NCI-H1105 treated with DMSO at 0.1 percent for 48 hours (cell line): ENCODE measurements at regions not wholly inside any gene's neighbourhood (a gene's known extent, or its start where the extent isn't known, plus 50 kb on each side); places are given as distances from the start of the nearest gene placed in this dataset.
"Not testable (repeated sequence)": the region's sequence is repeated elsewhere in the genome, so short reads cannot be mapped to it uniquely, and the experiment has no call there.

ENCODE experiments used
- DNase-seq: peaks from one replicate; lab custom pipeline; 2025; lab: John Stamatoyannopoulos, UW

DNA sequence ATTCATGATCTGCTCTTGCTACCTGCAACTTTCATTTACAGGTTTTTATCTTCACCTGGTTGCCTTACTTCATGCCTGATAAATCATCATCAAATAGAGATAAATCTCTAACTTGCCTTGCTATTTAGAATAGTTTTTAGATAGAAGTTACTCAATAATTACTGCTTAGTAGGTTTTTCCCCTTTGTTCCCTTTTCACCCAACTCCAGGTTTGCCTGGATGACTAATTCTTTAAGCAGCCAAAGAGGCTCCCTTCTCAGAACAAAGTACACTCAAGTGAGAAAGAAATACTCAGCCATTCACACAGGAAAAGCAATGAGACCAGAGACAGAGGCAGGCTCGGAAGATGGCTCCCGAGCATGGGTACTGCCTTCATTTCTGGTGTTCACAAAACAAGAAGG, 268.1 kb upstream of the CRBN start:
- no peak for DNase-seq

GRCh38 chr3:3446251-3446650, 266.8 kb upstream of the CRBN start:
- DNase-seq, result no peak

GRCh38 chr3:3443482-3443881, 264.0 kb upstream of the CRBN start:
- DNase-seq, result no peak

DNA sequence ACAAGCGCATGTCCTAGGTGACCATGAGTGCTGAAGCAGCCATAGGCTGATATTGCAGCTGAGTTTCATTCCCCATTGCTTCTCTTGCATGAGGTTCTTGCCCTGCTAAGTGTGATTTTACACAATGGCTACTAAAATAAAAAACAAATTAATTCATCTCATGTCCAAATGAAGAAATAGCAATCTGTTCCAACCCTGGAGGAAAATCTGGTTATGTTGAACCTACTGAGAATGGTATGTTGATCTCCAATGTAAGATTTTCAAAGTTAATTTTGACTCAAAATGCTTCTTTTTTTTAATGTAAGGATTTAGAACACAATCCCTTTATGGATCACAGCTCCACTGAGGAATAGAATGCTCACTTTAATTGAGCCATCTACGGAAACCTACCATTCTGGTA, 254.2 kb upstream of the CRBN start:
- no peak for DNase-seq

DNA sequence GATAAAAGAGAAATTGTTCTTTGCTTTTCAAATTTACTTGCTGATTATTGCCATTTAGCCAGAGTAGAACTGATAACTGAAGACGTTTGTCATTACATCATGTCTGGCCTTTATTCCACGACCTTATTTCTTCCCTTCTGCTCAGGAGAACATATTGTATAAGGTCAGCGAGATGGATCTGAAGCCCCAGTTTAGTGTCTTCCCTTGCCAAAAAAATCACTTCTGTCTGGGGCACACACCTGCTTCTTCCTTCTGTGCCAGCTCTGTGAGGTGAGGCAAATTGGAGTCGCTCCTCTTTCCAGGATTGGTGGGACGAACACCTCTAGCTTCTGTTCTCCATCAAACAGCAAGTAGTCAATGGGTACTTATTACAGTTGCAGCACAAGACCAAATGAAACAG, 250.3 kb upstream of the CRBN start:
- no peak for DNase-seq

DNA sequence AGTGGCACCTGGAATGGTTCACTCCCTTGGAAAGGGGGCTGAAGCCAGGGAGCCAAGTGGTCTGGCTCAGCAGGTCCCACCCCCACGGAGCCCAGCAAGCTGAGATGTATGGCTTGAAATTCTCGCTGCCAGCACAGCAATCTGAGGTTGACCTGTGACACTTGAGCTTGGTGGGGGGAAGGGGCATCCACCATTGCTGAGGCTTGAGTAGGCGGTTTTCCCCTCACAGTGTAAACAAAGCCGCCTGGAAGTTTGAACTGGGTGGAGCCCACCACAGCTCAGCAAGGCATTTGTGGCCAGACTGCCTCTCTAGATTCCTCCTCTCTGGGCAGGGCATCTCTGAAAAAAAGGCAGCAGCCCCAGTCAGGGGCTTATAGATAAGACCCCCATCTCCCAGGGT, 228.2 kb upstream of the CRBN start:
- not testable (repeated sequence) for DNase-seq

DNA sequence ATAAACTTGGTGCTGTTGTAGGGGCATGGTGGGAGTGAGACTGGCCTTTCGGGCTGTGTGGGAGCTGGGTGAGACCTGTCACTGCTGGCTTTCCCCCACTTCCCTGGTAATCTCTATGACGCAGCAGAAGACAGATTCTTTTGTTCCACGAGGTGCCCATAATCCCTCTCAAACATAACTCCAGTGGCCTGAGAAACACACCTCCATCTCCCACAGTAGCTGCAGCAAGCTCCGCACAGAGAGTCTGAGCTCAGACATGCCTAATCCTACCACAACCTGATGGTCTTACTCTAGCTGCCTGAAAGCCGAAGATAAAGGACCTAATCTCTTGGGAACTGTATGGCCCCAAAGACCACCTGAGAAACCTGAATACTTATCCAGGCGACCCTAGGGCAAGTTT, 225.6 kb upstream of the CRBN start:
- DNase-seq, result no peak

GRCh38 chr3:3403700-3404099, 224.2 kb upstream of the CRBN start:
- DNase-seq, result no peak

GRCh38 chr3:3392946-3393345, 213.5 kb upstream of the CRBN start:
- no peak for DNase-seq

GRCh38 chr3:3383461-3383860, 204.0 kb upstream of the CRBN start:
- DNase-seq, result no peak

- no peak for DNase-seq
These were observed 192.8 kb upstream of the CRBN start for GRCh38 chr3:3372210-3372777.

- DNase-seq, result no peak
These were observed 188.8 kb upstream of the CRBN start for GRCh38 chr3:3368306-3368705.

DNA sequence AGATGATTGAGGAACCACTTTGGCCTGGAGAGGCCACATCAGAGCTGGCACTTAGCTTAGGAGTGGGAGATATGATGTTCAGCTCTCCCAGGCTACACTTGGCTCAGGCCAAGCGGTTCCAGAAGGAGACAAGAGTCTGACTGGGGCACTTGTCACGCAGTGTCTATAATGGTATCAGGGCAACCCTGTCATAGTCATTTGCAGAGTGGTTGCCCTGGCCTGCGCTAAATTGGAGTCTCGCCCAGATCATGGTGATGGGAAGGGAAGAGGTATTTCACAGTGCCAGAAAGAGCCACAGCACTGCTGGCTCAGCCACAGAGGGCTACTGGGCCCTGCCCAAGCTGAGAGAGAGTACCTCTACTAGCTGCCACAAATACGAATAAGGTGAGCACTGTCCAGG, 186.9 kb upstream of the CRBN start:
- DNase-seq, result peak; percentile 3

DNA sequence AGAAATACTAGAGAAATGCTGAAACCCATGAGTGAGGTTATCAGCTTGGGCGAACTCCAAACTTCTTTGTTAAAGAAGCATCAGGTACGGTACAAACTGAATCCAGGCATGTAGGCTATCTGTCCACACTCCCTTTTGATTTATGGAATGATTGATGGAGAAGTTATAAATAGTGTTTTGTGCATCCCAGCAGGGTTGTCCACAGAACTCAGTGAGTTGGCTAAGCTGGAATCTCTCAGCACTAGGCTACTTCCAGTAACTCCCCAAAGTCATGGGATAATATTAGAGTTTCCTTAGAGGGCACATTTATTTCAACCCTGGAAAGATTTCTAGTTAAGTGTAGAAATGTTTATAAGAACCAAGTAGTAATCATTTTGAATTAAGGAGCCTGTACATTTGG, 186.2 kb upstream of the CRBN start:
- DNase-seq, result no peak

DNA sequence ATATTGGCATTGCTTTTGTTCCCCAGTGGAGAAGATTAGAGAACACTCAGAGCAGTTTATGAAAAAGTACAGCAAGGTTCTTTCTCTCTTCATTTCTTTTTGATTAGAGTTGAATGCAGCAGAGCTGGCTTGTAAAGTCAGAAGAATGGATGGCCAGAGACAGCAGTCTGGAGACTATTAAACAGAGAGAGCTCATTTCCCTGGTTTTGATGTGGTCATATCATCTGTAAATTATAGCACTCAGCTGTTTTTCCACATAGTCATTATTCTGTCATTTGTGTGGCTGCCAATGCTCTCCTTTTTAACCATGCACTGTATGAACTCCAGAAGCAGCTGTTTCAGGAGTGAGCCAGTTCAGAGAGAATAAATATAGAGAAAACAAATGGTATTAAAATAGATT, 177.4 kb upstream of the CRBN start:
- DNase-seq, result peak; percentile 79

GRCh38 chr3:3355442-3355841, 176.0 kb upstream of the CRBN start:
- no peak for DNase-seq

DNA sequence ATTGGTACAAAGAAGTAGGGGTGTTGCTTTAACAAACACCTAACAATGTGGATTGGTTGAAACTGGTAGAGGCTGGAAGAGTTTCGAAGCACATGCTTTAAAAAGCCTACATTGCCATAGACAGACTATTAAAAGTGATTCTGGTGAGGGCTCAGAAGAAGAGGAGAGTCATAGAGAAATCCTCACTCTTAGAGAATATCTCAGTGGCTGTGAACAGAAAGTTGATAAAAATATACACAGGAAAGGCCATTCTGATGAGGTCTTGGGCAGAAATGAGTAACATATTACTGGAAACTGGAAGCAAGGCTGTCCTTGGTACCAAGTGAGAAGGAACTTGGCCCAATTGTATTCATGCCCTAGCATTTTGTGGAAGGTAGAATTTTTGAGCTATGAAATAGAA, 173.7 kb upstream of the CRBN start:
- DNase-seq, result no peak

- no peak for DNase-seq
These were observed 171.7 kb upstream of the CRBN start for GRCh38 chr3:3351226-3351625.

GRCh38 chr3:3347056-3347455, 167.6 kb upstream of the CRBN start:
- not testable (repeated sequence) for DNase-seq

- no peak for DNase-seq
These were observed 167.1 kb upstream of the CRBN start for GRCh38 chr3:3346556-3346955.

GRCh38 chr3:3342141-3342540, 162.7 kb upstream of the CRBN start:
- DNase-seq, result no peak

DNA sequence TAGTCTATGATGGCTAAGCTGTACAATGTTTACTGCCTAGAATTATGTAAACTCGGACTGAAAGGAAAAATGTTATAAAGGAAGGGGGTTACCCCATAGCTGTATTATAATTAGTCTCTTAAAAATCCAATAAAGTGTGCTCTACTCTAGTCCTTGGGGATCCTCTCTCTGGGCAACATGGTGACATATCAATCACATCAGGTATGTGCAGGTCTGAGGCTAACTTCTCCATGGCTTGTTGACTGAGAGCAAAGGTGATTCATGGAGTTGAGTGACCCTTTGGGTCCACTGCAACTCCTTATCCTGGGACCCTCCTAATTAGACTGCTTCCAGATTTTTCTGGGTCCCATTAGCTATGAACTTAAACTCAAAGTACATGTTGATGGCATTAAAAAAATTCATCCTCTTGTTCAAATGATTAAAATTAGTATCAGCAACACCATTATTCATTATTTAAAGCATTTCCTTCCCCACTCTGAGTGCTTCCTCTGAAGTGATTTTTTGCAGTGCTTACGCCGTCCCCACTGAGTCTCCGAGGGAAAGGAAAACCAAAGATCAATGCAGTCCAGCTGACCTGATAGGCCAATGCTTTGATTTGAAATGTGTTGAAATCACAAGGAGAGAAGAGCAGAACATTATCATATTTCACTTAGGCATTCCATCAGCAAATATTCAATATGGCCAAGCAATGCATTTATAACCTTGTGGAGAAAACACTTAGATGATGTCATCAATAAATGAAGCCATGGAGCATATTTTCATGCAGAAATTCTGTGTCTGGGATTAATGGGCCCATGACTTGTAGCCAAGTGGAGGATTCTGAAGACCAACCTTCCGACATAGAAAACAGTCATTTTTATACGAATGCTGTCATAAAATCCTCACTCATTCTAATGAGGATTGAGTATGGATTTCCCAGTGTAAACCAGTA, 161.7 kb upstream of the CRBN start:
- DNase-seq, result no peak

DNA sequence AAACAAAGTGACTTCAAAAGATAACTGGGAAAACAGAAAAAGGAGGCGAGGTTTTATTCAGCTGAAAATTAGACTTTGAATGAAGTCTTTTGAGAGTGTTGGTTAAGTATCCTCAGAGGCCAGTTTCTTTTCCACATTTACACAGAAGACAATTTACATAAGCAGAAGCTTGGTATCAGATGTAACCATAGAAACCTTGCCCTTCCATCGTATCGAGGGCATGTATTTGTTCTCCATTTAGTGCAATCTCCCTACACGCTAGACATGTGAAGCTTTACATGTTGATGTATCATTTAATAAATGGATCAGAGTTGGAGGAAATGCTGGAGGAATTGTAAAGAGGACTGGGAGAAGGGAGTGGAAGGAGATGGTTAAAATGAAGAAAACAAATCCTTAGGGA, 161.0 kb upstream of the CRBN start:
- DNase-seq, result no peak

DNA sequence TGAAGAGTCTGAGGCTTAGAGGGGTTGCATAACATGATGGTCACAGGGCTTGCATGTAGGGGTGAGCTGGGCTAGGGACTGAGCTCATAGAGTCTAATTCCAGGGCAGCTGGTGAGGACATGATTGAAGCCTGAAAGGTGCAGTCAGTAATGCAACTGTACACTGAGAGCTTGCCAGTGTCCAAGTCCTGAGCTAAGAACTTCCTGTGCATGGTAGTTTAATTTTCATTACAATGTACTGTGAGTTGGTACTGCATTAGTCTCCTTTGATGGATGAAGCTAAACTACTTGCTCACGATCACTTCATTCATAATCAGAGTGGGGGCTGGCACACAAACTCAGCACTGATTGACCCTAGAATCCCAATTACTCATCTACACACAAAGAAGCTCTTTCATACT, 156.4 kb upstream of the CRBN start:
- no peak for DNase-seq
